DMS 273 (cell line): ENCODE measurements at regions not wholly inside any gene's neighbourhood (a gene's known extent, or its start where the extent isn't known, plus 50 kb on each side); places are given as distances from the start of the nearest gene placed in this dataset.
"Not testable (repeated sequence)": the region's sequence is repeated elsewhere in the genome, so short reads cannot be mapped to it uniquely, and the experiment has no call there.

Experiments used
- DNase-seq: peaks from one replicate; lab custom pipeline; 2025; ENCODE audit not compliant: unreplicated experiment; lab: John Stamatoyannopoulos, UW

GRCh38 chrX:139475432-139475831, 55.1 kb upstream of the F9 start:
- DNase-seq: no peak

DNA sequence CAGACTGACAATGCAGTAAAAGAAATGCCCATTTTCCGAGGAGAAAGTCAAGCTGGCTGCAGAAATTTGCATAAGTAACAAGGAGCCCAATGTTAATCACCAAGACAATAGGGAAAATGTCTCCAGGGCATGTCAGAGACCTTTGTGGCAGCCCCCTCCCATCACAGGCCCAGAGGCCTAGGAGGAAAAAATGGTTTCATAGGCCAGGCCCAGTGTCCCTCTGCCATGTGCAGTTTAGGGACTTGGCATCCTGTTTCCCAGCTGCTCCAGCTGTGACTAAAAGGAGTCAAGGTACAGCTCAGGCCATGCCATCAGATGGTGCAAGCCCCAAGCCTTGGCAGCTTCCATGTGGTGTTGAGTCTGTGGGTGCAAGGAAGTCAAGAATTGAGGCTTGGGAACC, 68.6 kb upstream of the F9 start:
- not testable (repeated sequence) for DNase-seq

GRCh38 chrX:139454743-139455142, 75.8 kb upstream of the F9 start:
- no peak for DNase-seq

DNA sequence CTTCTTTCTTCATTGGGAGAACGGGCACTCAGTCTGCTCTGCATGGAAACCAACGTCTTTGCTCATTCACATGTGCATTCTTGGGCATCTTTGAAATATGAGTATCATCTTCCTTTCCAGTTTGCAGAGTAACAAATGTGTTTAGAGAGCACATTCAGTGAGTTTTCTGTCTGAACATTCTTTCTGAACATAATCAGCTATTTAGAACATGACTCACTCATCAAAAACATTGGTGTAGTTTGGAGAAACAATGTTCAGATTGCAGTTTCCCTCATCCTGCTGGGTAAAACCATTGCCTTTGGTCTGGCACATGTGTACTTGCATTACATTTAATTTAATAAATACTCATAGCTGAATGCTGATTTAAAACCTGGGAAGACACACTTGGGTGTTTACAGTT, 81.5 kb upstream of the F9 start:
- no peak for DNase-seq

GRCh38 chrX:139446832-139447231, 83.7 kb upstream of the F9 start:
- DNase-seq: no peak

- no peak for DNase-seq
Measured at GRCh38 chrX:139429913-139430312, 100.6 kb upstream of the F9 start.

DNA sequence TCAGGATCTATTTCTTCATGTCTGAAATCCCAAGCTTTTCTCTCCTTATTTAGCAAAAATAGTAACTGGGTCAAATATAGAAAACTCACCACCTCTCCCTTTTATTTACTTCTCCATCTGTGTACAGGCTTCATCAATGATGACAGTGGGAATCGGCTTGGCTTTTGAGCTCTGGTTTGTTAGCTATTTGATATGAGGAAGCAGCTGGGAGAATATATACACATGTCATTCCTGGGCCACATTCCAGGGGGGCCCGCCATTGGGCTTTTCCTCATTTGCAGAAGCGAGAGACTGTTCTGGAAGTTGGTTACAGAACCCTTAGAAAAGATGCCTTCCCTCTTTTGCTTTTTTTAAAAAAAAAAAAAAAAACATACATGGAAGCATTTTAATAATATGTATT, 107.4 kb upstream of the F9 start:
- DNase-seq: no peak

GRCh38 chrX:139398258-139398657, 132.3 kb upstream of the F9 start:
- DNase-seq: not testable (repeated sequence)

DNA sequence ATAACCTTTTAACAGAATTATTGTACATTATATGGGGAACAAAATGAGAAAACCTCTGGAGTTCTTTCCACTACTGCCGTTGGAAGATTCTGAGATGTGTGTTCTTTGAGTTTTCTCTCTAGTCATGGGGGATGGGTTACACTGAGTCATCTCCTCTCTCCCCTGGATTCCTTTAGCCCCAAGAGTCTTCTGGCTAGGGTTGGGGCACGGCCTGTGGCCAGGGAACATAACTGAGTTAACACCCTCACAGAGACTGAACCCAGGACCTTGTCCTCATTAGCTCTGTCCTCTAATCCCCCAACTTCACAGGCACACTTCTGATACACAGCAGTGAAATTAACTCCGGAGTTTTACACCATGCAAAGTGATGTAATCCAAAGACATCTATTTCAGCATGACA, 142.3 kb upstream of the F9 start:
- no peak for DNase-seq

DNA sequence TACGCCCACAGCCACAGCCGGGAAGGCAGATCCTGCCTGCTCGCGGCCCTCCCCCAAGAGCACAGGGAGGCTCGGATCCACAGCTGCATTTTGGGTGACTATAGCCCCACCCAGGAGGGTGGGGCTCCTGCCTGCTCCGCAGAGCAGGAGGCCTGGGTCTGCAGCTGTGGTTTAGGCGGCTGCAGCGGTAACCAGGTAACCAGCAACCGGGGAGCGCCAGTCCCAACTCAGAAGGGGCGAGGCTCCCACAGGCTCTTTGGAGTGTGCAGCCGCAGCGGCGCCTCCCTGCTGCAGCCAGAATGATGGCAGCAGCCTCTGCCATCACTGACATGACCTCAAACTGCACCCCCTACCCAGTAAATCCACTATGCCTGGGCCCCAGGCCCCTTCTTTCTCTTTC, 148.0 kb upstream of the F9 start:
- DNase-seq: no peak

DNA sequence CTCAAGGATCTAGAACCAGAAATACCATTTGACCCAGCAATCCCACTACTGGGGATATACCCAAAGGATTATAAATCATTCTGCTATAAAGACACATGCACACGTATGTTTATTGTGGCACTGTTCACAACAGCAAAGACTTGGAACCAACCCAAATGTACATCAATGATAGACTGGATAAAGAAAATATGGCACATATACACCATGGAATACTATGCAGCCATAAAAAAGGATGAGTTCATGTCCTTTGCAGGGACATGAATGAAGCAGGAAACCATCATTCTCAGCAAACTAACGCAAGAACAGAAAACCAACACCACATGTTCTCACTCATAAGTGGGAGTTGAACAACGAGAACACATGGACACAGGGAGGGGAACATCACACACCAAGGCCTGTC, 154.0 kb upstream of the F9 start:
- DNase-seq: not testable (repeated sequence)

DNA sequence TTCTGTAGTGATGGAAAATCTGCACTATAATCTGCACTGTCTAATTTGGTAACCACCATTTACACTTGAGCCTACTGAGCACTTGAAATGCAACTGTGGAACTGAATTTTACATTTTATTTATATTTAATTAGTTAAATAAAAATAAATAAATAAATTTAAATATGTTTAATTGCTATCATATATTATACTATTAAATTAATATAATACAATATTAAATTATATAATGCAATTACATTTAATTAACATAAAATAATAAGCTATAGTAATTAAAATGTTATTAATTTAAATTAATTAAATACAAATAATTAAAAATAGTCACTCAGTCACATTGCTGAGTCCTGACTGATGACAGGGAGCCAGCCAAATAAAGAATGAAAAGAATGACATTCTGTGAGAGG, 170.2 kb upstream of the F9 start:
- DNase-seq: no peak

- DNase-seq: not testable (repeated sequence)
Measured at GRCh38 chrX:139342594-139342991, 187.9 kb upstream of the F9 start.

DNA sequence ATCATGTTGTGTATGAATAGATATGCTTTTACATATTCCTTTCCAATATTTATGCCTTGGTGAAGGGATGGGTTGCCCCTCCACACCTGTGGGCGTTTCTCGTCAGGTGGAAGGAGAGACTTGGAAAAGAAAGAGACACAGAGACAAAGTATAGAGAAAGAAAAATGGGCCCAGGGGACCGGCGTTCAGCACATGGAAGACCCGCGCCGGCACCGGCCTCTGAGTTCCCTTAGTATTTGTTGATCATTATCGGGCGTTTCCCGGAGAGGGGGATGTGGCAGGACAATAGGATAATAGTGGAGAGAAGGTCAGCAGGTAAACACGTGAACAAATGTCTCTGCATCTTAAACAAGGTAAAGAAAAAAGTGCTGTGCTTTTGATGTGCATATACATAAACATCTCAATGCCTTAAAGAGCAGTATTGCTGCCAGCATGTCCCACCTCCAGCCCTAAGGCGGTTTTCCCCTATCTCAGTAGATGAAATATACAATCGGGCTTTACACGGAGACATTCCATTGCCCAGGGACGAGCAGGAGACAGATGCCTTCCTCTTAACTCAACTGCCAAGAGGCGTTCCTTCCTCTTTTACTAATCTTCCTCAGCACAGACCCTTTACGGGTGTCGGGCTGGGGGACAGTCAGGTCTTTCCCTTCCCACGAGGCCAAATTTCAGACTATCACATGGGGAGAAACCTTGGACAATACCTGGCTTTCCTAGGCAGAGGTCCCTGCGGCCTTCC, 188.5 kb upstream of the F9 start:
- not testable (repeated sequence) for DNase-seq

DNA sequence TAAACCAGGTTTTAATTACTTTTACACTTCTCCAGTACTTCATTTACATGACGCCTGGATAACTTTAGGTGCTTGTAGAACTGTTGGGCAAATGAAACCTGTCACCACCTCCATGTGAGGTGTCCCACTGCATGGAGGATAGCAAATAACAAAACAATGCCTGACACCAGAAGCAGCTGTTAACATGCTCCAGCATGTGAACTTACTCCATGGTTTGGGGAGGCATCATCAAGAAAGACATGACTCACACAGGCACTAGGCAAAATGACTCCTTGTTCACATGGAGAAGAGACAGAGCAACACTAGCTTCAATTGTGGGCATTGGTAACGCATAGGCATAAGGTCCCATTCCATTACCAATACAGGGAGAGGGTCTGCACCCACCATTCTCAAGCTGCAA, 198.1 kb upstream of the F9 start:
- no peak for DNase-seq

- no peak for DNase-seq
Measured at GRCh38 chrX:139327355-139327754, 203.2 kb upstream of the F9 start.

GRCh38 chrX:139324756-139325155, 205.8 kb upstream of the F9 start:
- DNase-seq: no peak

- not testable (repeated sequence) for DNase-seq
Measured at GRCh38 chrX:139320661-139321354, 209.7 kb upstream of the F9 start.

GRCh38 chrX:139306675-139307074, 223.9 kb upstream of the F9 start:
- DNase-seq: not testable (repeated sequence)

DNA sequence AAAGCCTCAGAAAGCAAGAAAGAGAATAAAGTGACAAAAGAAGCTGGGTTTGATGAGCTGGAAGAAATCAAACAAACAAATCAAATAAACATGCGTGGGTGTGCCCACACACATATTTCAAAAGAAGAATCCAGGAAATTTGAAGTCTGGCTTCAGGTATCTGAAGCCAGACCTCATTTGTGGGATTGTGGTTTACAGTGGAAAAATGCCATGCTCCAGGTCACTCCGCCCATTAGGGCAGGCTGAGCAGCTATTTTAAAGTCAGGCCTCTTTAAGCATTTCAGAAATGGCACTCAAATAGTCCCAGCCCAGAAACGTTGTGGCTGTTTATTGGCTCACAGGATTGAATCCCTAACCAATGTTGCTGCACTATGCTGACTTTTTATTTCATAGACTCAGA, 226.1 kb upstream of the F9 start:
- DNase-seq: no peak

DNA sequence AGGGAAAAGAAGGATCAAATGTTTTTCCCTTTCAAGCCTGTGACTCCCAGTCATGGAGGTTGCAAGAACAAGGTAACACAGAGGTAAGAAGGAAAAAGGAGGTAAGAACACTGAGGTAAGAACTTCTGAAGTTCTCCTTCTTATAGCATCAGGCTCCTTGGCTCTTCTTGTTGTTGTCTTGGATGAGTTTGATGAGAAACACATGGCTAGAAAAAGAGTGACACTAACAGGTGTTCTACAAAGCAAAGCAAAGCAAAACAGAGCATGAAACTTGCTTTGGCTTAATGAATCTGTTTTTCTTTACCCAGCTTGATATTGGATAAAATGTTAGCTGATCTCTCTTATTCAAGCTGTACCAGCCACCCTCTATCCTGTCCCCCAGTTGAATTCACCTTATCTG, 231.2 kb upstream of the F9 start:
- no peak for DNase-seq

DNA sequence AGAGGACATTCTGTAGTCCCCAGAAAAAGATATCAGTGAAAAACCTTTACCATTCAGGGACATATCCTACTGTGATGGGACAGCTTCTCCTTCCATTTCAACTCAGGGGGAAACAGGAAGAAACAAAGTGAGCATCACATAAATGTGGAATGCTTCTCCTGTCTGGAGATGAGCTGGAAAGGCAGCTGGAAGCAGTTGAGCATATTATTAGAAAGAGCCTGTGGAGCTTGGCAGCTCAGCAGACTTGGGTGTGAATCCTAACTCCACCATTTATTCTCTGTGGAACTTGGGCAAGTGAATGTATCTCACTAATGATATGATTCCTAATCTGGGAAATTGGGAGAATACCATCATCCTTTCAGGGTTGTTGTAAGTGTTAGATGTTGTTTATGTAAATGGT, 232.1 kb upstream of the F9 start:
- DNase-seq: no peak

GRCh38 chrX:139297638-139298037, 232.9 kb upstream of the F9 start:
- no peak for DNase-seq
